Head of caudate nucleus (tissue), 42 donors: ENCODE measurements at regions not wholly inside any gene's neighbourhood (a gene's known extent, or its start where the extent isn't known, plus 50 kb on each side); places are given as distances from the start of the nearest gene placed in this dataset.
A peak's percentile ranks its signal among the peaks of the same experiment; 100 is the strongest.

Source experiments
- DNase-seq, 42 donors: peaks; one replicate each; pipeline versions ENCODE4 v3.0.0 to v3.0.0-alpha.2; 2020 to 2021; ENCODE audit warnings: mixed read lengths in 7 of 42
- intact Hi-C: fragments of 100-400 bp; cut with DNase I; formaldehyde crosslinking; loops from one replicate; pipeline ENCODE4 v1.15.0; 2022

DNA sequence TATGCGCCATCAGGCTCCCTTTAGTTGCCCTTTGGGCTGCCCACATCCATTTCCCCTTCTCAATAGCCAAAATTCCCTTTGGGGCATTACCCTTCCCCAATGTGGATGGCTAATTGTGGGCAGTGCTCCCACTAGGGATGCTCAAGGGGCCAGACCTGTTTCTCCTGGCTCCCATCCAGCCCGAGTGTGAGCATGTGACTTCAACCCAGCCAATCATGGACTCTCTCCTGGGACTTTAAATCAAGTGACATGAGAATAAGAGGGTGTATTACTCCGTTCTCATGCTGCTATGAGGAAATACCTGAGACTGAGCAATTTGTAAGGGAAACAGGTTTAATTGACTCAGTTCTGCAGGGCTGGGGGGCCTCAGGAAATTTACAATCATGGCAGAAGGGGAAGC lies 60.9 kb upstream of the WSB1 start:
- DNase-seq = no peak
- intact Hi-C loops = loop anchor here (10.0 kb wide), 1 partner anchor 222 kb away; the partner anchor contains the start of gene KSR1

DNA sequence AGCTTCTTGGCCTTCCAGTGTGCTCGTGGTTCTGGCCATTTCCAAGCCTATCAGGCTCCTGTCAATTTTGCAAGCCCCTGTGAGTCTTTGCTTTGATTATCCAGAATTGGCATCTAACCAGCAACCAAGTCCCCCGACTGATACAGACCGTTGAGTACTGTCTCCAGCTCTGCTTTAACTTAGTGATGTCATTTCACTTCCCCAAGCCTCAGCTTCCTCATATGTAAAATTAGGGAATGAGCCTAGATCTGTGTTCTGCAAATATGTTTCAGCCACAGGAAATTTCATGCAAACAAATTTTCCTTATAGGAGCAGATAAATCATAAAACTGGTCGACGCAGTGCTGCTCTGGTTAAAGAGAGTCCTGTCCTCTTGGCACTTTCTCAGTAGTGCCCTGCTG lies 60.1 kb upstream of the WSB1 start:
- intact Hi-C loops = loop anchor here (10.0 kb wide), 1 partner anchor 221 kb away; the partner anchor contains the start of gene KSR1

GRCh38 chr17:27236717-27237315 lies 57.1 kb upstream of the WSB1 start:
- peak in 41 of 42 donors; percentile 29 to 94 (median 84) for DNase-seq
- intact Hi-C loops = loop anchor here (5.0 to 10.0 kb wide), 2 partner anchors 218 to 365 kb away; partner anchors contain the start of gene KSR1

More for the DNA sequence above, 60.1 kb upstream of the WSB1 start:
- DNase-seq = no peak

- DNase-seq = no peak
- intact Hi-C loops = loop anchor here (5.0 to 10.0 kb wide), 2 partner anchors 217 to 364 kb away; partner anchors contain the start of gene KSR1
Measured at GRCh38 chr17:27237890-27238289, 56.0 kb upstream of the WSB1 start.

DNA sequence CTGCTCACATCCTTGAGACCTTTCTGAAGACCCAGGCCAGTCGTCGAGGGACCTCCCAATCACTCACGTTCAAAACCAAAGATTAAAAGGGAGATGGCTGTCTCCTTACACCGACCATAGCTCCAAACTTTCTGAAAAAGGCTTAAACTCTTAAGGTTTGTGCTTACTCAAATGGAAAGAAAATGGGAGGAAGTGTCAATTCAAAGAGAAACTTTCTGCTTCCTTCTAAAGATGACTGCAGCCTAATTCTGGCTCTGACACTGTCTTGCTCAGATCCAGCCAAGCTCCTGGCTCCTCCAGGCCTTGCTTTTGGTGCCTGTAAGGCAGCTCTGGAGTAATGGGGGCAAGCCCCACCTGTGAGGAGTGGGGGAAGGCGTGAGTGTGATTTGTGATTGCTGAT lies 54.9 kb upstream of the WSB1 start:
- intact Hi-C loops = loop anchor here (5.0 to 10.0 kb wide), 2 partner anchors 216 to 363 kb away; partner anchors contain the start of gene KSR1
- DNase-seq = peak in 1 of 42 donors; percentile 34

DNA sequence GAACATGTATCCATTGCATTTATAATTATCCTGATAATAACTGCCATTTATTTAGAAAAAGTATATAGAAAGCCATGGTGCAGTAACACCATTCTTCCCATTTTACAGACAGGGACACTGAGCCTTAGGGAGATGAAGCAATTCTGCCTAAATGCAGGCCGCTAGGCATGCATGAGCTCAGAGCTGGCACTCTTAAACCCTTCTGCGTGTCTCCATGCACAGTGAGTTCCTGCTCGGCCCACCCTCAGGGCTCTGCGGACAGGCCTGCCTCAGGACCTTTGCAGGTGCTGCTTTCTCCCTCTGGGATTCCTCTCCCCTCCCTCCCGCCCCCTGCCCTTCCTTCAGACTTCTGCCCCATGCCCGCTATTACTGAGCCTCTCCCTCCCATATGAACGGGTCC lies 54.3 kb upstream of the WSB1 start:
- DNase-seq = no peak
- intact Hi-C loops = loop anchor here (5.0 to 10.0 kb wide), 2 partner anchors 215 to 363 kb away; partner anchors contain the start of gene KSR1

DNA sequence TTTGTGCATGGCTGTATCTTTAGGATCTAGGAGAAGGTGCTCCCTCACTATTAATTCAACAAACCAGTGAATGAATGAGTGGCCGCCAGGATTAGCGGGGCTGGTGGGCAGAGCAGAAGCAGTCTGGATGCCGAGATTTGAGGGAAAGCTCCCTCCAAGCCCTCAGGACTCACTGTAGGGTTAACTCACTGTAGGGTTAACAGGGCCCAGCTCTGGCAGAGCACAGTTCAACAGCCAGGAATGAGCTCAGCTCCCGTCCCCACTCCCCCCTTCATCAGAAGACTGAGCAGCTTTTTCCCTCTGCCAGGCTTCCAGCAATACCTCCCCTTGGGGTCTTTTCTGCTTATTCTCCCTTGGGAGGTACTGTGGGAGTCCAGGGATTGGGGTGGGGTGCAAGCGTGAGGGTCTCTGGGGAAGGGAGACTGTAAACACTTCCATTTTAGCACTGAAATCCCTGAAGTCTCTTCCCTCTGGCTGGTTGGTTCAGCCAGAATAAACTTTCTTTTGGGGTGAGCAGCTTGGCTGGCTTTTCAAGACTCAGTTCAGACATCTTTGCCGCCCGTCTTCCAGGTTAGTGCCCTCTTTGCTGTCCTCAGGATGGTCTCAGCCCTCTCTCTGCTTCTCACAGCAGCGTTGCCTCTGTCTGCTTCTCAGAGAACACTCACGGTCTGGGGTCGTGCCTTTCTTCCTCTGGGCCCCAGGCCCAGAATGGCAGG lies 53.7 kb upstream of the WSB1 start:
- no peak for DNase-seq
- intact Hi-C loops = loop anchor here (10.0 kb wide), 1 partner anchor 55 kb away; the partner anchor contains the start of gene WSB1

DNA sequence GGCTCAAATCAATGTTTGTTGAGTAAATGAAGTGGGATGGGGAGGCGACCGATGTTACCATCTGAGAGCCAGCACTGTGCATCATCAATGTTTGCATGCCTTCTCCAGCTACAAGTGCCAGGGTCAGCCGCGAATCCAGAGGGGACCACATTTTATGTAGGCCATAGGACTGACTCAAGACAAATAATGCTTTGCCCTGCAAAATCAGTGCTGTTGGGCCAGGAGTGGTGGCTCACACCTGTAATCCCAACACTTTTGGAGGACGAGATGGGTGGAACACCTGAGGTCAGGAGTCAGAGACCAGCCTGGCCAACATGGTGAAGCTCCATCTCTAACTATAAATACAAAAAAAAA lies 53.1 kb upstream of the WSB1 start:
- intact Hi-C loops = loop anchor here (10.0 kb wide), 1 partner anchor 54 kb away; the partner anchor contains the start of gene WSB1
- no peak for DNase-seq

- intact Hi-C loops = loop anchor here (10.0 kb wide), 1 partner anchor 53 kb away; the partner anchor contains the start of gene WSB1
- no peak for DNase-seq
Measured at GRCh38 chr17:27241346-27241946, 52.5 kb upstream of the WSB1 start.

DNA sequence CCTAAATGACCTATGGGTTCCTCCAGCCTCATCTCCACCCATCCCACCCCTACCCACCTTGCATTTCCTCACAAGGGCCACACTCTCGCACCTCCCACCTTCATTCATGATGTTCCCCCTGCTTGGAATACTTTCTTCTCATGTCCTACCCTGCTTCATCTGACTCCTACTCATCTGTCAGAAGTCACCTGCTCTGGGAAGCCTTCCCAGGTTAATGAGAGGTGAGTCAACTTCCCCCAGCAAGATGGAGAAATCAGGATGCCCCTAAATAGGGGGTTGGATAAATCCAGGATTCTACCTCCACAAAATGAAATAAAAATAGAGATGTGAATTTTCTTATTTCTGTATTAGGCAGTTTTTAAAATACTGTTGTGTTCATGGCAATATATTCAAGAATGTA lies 51.0 kb upstream of the WSB1 start:
- intact Hi-C loops = loop anchor here (10.0 kb wide), 1 partner anchor 52 kb away; the partner anchor contains the start of gene WSB1
- DNase-seq = no peak

DNA sequence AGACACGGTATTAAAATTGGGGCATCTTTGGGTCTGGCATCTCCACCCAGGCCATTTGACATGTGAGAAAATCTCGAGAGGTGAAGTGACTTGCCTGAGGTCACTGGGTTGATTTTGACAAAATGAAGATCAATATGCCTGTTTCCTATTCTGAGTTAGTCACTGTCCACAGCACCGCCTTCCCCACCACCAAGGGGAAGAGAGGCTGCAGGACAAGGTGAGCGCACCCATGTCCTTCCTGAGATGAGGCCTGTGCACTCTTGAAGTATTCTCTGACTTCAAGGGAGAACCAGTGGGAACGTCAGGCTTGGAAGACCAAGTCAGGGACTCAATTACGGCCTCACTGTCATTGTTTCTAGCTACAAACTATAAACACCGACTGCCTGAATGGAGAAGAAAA lies 49.9 kb upstream of the WSB1 start:
- DNase-seq = no peak
- intact Hi-C loops = loop anchor here (2.0 to 10.0 kb wide), 2 partner anchors 51 to 89 kb away; partner anchors contain the start of gene WSB1
